ENCODE measurements at regions not wholly inside any gene's neighbourhood (a gene's known extent, or its start where the extent isn't known, plus 50 kb on each side); places are given as distances from the start of the nearest gene placed in this dataset.
A peak's percentile ranks its signal among the peaks of the same experiment; 100 is the strongest.

GRCh38 chr4:11505221-11505971 is 76.7 kb upstream of the HS3ST1 start:
- H3K27ac ChIP-seq = peak overlapping the region in 1 of 2 donors; percentile 8

GRCh38 chr4:11503166-11503565 is 74.5 kb upstream of the HS3ST1 start:
- TF ChIP-seq CTCF (IDR thresholded peaks at IDR 0.05) (no peak), POLR2A (IDR thresholded peaks at IDR 0.05) (no peak), POLR2AphosphoS5 (IDR thresholded peaks at IDR 0.05) (no peak)
- no peaks in the 10 kb centered on the region for H3K27me3 ChIP-seq (replicated peaks; ENCODE audit: insufficient read depth)
- no peaks in the 10 kb centered on the region for H3K36me3 ChIP-seq
- WGBS = 81% methylated on average over 3 of the region's 3 CpGs
- intact Hi-C loops (cut with DNase I) = no loop called here
- no peaks in the 10 kb centered on the region for H3K4me1 ChIP-seq (replicated peaks)
- no peak overlapping the region for H3K27ac ChIP-seq
- no peak overlapping the region for H3K4me3 ChIP-seq
- DNase-seq (ENCODE audit: low spot score) = no peak
- H3K9me3 ChIP-seq = no peaks in the 10 kb centered on the region

More at GRCh38 chr4:11505221-11505971, 76.7 kb upstream of the HS3ST1 start:
- TF ChIP-seq POLR2AphosphoS5 (IDR thresholded peaks at IDR 0.05) (peak; percentile 82), POLR2A (IDR thresholded peaks at IDR 0.05) (no peak)
- Histone ChIP-seq H3K9me3 (no peaks in the 10 kb centered on the region), H3K36me3 (no peaks in the 10 kb centered on the region), H3K27me3 (replicated peaks; ENCODE audit: insufficient read depth) (no peaks in the 10 kb centered on the region), H3K4me3 (no peak overlapping the region), H3K4me1 (replicated peaks) (no peaks in the 10 kb centered on the region)
- intact Hi-C loops (cut with DNase I) = no loop called here
- 18% methylated on average over 5 of the region's 5 CpGs for WGBS
- peak; percentile 58 for DNase-seq (ENCODE audit: low spot score)

GRCh38 chr4:11497972-11498371 is 69.3 kb upstream of the HS3ST1 start:
- no peaks in the 10 kb centered on the region for H3K36me3 ChIP-seq
- no peaks in the 10 kb centered on the region for H3K4me1 ChIP-seq (replicated peaks)
- no peak for DNase-seq (ENCODE audit: low spot score)
- no peaks in the 10 kb centered on the region for H3K9me3 ChIP-seq
- H3K27me3 ChIP-seq (replicated peaks; ENCODE audit: insufficient read depth) = no peaks in the 10 kb centered on the region
- WGBS = 90% methylated on average over 3 of the region's 3 CpGs
- no peak overlapping the region for H3K4me3 ChIP-seq
- intact Hi-C loops (cut with DNase I) = no loop called here
- no peak for TF ChIP-seq CTCF (IDR thresholded peaks at IDR 0.05)
- no peak for TF ChIP-seq POLR2A (IDR thresholded peaks at IDR 0.05)
- TF ChIP-seq POLR2AphosphoS5 (IDR thresholded peaks at IDR 0.05) = no peak
- no peak overlapping the region for H3K27ac ChIP-seq

GRCh38 chr4:11497212-11497806 is 68.6 kb upstream of the HS3ST1 start:
- Histone ChIP-seq H3K27ac (no peak overlapping the region), H3K9me3 (no peaks in the 10 kb centered on the region), H3K36me3 (no peaks in the 10 kb centered on the region), H3K4me1 (replicated peaks) (no peaks in the 10 kb centered on the region), H3K4me3 (no peak overlapping the region), H3K27me3 (replicated peaks; ENCODE audit: insufficient read depth) (no peaks in the 10 kb centered on the region)
- TF ChIP-seq CTCF (IDR thresholded peaks at IDR 0.05) = no peak
- no peak for TF ChIP-seq POLR2AphosphoS5 (IDR thresholded peaks at IDR 0.05)
- no peak for TF ChIP-seq POLR2A (IDR thresholded peaks at IDR 0.05)
- DNase-seq (ENCODE audit: low spot score) = no peak
- intact Hi-C loops (cut with DNase I) = no loop called here
- 90% methylated on average over 1 of the region's 1 CpG for WGBS

DNA sequence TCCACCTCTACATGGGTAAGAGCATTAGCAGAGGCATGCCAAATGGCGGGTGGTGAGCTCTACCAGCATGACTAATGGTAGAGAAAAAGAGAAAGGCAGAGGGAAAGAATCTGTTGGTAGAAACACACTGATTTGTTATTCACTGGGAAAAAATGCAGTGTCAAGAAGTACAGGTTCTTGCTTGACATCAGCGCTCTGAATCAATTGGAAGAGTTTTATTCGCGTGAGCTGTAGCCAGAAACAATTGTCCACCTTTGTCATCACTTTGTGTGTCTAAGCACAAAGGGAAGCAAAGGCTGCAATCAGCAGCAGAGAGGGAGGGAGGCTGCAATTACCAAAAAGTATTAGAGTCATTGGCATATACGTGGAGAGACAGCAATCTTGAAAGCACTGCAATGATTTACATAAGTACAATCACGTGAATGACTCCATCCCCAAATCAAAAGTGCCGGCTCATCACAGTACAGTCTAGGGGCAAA is 67.7 kb upstream of the HS3ST1 start:
- TF ChIP-seq POLR2AphosphoS5 (IDR thresholded peaks at IDR 0.05) (no peak), CTCF (IDR thresholded peaks at IDR 0.05) (no peak), POLR2A (IDR thresholded peaks at IDR 0.05) (no peak)
- Histone ChIP-seq H3K4me3 (no peak overlapping the region), H3K27ac (no peak overlapping the region), H3K9me3 (no peaks in the 10 kb centered on the region), H3K4me1 (replicated peaks) (no peaks in the 10 kb centered on the region), H3K27me3 (replicated peaks; ENCODE audit: insufficient read depth) (no peaks in the 10 kb centered on the region), H3K36me3 (no peaks in the 10 kb centered on the region)
- intact Hi-C loops (cut with DNase I) = no loop called here
- no peak for DNase-seq (ENCODE audit: low spot score)
- WGBS = 73% methylated on average over 7 of the region's 7 CpGs
